ENCODE measurements at regions not wholly inside any gene's neighbourhood (a gene's known extent, or its start where the extent isn't known, plus 50 kb on each side); places are given as distances from the start of the nearest gene placed in this dataset.

GRCh38 chr13:26929971-26930730 is 169.6 kb upstream of the GPR12 start:
- peak in 1 of 2 experiments; percentile 21 for DNase-seq

GRCh38 chr13:26927511-26927910 is 166.9 kb upstream of the GPR12 start:
- DNase-seq: no peak

DNA sequence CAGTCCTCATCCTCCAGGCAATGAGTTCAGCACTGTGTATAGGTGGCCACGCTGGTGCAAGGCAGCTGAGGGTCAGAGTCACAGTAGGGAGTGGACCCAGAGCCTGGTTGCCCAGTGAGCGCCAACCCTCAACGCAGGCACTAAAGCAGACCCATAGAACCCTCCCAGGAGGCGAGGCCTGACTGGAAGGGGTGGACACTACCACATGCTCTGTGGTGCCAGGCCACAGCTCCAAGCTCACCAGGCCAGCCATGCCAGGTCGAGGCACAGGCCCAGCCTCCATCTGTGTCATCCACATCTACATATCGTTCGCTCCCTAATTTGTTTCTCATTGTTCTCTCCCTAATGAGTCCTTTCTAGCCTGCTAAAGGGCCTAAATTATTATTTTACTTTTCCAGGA is 165.8 kb upstream of the GPR12 start:
- no peak for DNase-seq

- no peak for DNase-seq
These were observed 163.4 kb upstream of the GPR12 start for GRCh38 chr13:26923824-26924605.

DNA sequence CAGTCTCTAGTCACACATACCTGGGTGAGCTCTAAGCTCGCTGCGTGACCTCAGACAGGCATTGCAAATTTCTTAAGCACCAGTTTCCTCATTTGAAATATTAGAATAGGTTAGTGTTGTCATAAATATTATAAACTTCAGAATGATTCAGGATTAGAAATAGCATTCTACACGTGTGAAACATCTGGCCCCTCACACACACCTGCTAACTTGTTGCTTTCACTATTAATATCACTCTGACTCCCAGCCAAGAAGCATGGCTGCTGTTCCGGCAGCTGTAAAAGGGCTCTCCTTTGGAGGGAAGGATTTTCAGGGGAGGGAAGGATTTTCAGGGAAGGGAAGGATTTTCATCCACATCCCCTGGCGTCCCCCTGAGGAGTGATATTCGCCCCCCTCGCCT is 161.3 kb upstream of the GPR12 start:
- DNase-seq: no peak

DNA sequence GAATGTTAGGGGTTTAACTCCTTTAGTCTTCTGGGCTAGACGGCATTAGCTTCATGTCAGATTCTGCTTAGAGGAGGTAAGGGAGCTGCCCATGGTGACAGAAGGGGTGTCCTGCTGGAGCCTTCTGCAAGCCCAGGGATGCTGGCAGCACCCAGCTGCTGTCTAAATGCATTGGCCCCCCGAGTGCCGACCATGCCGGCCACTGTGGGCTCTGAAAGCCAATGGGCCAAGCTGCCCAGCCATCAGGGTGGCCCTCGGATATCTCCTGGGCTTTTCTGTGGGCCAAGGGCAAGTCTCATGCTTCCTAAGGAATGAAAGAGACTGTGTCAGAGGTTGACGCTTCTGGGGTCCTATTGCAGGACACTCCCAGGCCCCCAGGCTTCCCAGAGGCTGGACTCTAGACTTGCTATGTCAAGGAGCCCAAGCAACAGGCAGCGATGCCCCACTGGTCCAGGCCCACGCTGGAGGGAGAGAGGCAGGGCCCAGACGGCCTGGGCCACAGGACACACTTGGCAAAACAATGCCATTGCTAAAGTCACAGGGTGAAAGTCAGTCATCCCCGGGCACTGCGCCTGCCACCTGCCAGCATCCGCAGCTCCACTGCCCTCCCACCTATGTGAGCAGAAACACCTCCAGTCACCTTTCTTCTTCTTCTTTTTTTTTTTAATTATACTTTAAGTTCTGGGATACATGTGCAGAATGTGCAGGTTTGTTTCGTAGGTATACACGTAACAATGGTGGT is 160.2 kb upstream of the GPR12 start:
- no peak for DNase-seq

GRCh38 chr13:26919732-26920131 is 159.1 kb upstream of the GPR12 start:
- no peak for DNase-seq

DNA sequence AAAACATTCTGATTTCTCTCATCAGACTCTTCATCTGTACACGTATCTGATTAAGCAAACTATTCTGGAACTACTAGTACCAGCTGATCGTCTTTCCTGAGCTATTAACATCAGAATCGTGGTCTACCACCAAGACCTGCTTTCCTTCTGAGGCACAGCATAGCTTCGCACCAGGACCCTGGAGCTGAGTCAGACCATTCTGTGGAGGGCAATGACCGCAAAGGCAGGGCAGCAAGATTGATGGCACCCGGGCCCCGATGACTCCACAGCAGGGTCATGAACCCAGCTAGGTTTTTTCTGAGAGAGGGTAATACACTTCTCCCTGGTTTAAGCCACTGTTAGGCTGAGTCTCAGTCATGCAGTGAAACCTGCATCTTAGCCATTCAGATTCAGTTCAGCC is 158.7 kb upstream of the GPR12 start:
- no peak for DNase-seq

DNA sequence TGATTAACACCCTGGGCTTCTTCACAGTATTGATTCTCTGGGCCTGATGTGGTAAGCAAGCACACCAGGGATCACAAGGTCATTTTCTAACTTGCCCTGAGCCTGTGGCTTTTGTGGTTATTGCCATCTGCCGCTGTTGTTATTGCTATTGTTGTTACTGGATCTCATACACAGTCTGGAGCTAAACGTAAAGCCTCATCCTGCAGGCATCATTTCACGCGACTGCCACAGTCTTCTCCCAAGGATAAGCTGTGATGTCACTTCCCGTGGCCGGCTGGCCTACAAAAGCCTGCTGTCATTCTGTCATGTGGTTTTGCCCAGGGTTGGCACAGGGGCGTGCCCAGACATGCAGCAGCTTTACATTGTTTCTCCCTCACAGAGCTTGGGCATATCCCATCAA is 154.0 kb upstream of the GPR12 start:
- no peak for DNase-seq

- DNase-seq: no peak
These were observed 153.6 kb upstream of the GPR12 start for GRCh38 chr13:26914148-26914547.

- no peak for DNase-seq
These were observed 150.3 kb upstream of the GPR12 start for GRCh38 chr13:26910754-26911465.

DNA sequence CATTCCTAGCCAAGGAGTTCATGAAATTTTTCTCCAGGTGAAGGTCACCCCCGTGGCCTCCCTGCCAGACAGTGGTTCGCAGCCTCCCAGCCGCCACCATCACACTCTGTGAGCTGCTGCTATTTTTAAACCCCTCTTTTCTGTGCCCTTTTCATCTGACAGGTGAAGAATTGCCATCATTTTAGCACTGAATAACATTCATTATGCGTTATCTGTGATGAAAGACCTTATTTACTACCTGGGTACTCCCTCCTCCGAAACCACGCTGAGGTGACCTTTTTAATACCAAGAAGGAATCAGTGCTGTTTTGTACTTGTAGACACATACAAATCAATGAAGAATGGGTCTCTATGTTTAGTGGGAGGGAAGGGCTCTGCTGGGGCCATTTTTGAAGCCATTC is 148.9 kb upstream of the GPR12 start:
- DNase-seq: no peak

DNA sequence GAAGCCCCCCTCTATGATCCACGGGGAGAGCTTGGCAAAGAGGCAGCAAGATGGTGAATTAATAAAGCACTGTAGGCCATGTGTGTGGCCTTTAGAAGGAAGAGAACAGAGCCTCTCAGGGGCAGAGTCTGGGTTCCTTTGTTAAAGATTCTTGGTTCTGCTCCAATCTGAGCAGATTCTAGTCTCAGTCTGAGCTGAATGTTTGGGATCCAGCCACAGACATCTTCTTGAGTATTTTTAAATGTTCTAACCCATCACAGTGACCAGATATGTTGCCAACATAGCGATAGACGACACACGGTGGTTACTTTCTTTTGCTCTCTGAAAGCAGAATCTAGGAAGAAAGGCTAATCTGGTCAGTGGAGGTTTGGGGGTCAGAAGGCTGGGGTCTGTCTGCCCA is 147.5 kb upstream of the GPR12 start:
- DNase-seq: no peak

GRCh38 chr13:26899202-26899601 is 138.6 kb upstream of the GPR12 start:
- DNase-seq: no peak

- DNase-seq: no peak
These were observed 137.3 kb upstream of the GPR12 start for GRCh38 chr13:26897706-26898550.

DNA sequence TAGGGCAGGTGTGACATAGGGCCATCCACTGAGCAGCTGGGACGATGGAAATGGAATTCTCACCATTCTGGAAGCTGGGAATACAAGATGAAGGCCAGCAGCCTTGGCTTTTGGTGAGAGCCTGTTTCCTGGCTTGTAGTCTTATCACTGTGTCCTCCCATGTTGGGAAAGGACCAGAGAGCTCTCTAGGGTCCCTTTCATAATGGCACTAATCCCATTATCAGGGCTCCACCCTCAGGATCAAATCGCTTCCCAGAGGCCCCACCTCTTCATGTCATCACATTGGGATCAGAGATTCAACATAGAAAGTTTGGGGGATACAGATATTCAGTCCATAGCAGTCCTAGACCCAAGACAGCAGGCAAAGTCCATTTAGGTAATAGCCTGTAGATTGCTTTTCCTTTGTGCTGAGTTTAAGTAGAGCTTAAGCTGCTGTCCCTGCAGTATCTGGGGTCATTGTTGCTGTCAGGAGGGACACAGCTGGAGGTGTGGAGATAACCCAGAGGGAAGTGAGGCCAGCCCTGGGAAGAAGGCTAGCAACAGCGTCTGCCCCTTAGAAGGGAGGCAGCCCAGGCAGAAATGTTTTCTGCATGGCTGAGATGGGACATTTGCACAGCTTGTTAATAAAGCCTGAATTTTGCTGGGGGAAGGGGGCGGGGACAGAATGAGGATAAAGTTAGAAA is 136.5 kb upstream of the GPR12 start:
- DNase-seq: no peak

GRCh38 chr13:26895808-26896466 is 135.4 kb upstream of the GPR12 start:
- no peak for DNase-seq

GRCh38 chr13:26895081-26895807 is 134.7 kb upstream of the GPR12 start:
- DNase-seq: no peak

DNA sequence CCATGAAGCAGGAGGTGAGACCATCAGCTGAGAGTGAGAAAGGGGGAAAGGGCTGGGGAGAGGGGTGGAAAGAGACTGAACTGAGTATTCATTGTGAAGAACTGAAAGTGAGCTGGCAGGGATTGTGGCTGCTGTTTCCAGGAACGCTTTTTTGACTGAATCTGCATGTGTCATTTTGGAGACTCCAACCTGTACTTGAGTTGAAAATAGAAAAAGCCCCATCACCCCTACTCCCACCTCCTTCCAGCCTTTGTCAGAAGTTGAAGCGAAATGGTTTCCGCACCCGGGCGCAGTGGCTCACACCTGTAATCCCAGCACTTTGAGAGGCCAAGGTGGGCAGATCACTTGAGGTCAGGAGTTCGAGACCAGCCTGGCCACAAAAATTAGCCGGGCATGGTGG is 128.0 kb upstream of the GPR12 start:
- no peak for DNase-seq

GRCh38 chr13:26887594-26887993 is 127.0 kb upstream of the GPR12 start:
- no peak for DNase-seq
